ENCODE measurements at regions not wholly inside any gene's neighbourhood (a gene's known extent, or its start where the extent isn't known, plus 50 kb on each side); places are given as distances from the start of the nearest gene placed in this dataset.

DNA sequence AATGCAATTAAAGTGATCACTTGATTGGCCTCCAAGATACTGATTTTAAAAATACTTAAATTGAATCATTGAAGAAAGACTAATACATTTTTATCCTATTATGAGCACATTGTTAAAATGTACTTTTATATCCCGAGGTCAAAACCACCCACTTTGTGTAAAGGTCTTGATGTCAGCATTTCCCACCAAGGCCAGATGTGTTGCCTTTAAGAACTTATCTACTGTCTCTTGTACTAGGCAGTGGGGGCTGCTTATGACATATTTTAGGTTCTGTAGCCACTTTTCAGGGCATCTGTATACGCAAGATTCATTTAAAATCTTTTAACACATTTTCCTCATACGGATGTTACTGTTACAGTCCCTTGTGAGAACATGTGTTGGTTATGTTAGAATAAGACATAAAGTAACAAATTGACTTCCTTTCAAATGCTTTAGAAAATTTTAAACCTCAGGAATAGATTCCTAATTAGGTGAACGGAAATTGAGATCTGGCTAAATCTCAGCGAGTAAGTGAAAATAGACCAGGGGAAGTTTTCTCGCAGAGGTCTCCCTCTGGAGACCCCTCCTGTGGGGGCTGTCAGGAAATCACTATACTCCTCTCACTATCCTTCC is 456.2 kb downstream of the ADAMTS20 start:
- no peak for DNase-seq (ENCODE audit: low read depth)

- no peak for DNase-seq (ENCODE audit: low read depth)
Observed at GRCh38 chr12:43094886-43095575, 457.0 kb downstream of the ADAMTS20 start.

GRCh38 chr12:43090981-43091380 is 461.0 kb downstream of the ADAMTS20 start:
- no peak for DNase-seq (ENCODE audit: low read depth)

DNA sequence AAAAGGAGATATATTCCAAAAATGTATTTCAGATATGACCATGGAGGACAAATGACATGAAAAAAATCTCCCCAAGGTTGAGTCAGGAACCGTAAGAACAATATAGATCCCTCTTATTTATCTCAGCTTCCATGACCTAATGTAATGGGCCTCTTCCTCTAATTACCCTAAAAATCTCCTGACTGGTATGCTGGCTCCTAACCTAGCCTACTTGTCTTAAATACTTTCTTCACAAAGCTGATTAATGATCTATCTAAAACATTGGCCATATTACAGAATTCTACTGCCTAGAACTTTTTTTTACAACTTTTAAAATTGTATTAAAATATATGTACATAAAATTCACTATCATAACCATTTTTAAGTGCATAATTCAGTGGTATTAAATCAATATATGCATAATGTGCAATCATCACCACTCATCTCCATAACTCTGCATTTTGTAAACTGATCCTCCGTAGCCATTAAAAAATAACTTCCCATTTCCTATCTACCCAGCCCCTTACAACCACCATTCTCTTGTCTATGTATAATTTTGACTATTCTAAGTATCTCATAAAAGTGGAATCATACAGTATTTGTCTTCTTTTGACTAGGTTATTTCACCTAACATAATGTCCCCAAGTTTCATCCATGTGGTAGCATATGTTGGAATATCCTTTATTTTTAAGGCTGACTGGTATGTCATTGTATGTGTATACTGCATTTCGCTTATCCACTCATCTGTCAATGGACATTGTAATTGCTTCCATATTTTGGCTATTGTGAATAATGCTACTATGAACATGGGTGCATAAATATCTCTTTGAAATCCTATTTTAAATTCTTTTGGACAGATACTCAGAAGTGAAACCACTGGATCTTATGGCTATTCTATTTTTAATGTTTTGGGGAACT is 464.6 kb downstream of the ADAMTS20 start:
- DNase-seq (ENCODE audit: low read depth): no peak

DNA sequence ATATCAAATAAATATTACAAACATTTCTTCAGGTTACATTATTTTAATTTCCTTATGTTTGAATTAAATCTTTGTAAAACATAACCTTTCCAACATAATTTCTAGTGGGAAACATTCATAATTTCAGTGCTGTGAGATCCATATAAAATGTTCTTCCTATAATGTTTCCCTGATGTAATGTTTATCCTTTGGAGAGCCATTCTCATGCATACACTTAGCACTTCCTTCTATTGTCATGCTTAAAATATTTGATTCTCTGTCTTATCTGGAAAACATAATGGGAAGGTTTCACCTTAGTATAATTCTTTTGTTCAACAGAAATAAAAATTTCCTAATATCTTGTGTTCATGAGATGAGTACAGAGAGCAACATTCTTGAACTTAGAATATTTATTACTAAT is 472.5 kb downstream of the ADAMTS20 start:
- no peak for DNase-seq (ENCODE audit: low read depth)

DNA sequence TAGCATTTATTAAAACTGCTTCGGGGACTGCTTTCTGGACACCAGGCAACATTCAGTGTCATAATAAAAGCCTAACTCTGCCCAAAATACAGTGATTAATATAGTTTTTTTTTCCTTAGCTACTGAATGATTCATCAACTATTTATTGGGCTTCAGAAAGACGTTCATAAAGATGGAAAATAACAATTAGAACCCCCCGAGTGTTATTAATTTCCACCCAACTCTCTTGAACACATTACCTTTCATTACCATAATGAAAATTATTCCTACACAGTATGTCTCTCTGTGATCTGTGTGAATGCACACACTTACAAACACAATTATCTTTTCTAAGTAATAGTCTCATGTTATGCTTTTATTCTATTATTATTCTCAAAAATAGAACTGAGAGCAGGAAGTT is 473.0 kb downstream of the ADAMTS20 start:
- no peak for DNase-seq (ENCODE audit: low read depth)

- DNase-seq (ENCODE audit: low read depth): no peak
Observed at GRCh38 chr12:43072431-43072830, 479.6 kb downstream of the ADAMTS20 start.

GRCh38 chr12:43069768-43070221 is 480.2 kb upstream of the PRICKLE1 start:
- DNase-seq (ENCODE audit: low read depth): no peak

- no peak for DNase-seq (ENCODE audit: low read depth)
Observed at GRCh38 chr12:43066471-43066870, 476.9 kb upstream of the PRICKLE1 start.

GRCh38 chr12:43063650-43064049 is 474.1 kb upstream of the PRICKLE1 start:
- peak; percentile 40 for DNase-seq (ENCODE audit: low read depth)

DNA sequence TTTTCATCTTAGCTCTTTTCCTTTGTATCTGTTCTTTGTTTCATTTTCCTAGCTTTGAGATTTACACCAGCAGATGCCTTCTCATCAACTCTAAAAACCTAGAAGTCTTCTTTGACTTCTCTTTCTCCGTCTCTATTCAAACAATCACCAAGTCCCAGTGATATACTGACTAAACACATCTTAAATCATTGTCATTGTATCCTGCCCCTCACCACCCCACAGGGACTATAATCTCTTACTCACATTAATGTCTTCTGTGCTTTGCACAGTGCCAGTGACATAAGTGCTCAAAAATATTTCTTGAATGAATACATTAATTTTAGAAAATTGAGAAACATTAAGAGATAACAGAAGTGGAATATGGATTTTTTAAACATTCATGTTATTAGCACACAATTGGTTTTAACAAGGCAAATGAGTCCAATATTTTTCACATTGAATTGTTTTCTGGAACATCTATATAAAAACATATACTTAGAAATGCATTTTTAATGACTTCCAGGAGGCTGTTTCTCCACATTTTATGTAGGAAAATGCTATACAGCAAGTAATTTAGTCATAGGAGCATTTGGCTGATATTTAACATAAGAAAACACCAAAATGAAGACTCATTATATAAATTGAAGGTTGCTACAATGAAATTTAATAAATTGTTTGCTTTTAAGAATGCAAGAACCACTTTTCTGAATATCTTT is 472.8 kb upstream of the PRICKLE1 start:
- DNase-seq (ENCODE audit: low read depth): no peak

- no peak for DNase-seq (ENCODE audit: low read depth)
Observed at GRCh38 chr12:43060742-43061141, 471.2 kb upstream of the PRICKLE1 start.

DNA sequence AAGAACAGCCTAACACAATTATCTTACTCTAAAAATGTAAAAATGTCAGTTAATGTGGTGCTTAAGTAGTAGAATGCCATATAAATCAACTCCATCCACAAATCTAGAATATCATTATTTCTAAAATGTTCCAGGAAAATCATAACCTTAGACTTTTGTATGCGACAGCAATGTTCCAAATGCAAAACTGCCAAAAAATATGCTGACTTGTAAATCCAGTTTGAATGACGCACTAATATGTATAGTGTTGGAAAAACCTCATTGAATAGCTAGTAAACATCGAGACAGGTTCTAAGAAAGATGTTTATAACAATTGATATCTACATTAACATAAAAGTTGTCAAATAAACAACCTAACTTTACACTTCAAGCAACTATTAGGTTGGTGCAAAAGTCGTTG is 469.1 kb upstream of the PRICKLE1 start:
- DNase-seq (ENCODE audit: low read depth): no peak

DNA sequence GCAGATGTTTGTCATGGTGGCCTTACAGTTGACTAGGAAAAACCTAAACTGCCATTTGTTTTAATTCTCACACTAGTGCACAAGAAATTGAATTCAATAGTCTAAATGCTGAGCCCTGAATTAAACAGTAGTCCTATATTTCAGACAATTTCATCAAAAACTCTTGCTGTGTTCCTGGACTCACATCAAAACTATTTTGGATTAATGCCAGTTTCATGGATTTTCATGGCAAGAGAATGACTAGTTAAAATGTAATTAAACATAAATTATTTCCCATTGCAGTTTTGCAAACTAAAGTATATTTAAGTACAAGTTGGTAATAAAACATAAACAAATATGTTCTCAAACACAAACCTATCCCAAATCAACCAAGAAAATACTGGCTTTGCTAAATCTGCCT is 468.0 kb upstream of the PRICKLE1 start:
- DNase-seq (ENCODE audit: low read depth): peak; percentile 4

DNA sequence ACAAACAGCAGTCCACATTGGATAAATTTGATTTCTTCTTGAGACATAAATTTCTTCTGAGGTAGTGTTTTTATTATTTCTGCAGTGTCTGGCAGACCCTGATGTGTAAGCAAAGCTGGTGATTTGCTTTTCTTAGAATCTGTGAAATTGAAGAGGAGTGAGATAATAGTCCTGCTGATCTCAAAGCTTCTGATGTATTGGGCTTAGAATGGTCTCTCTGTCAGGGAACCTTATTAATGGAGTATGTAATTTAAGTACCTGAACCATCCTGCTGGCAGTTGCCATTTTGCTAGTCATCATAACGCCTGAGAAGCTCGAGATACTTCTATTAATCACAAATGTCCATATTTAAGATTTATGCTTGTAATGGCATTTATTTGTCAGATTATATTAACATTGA is 464.5 kb upstream of the PRICKLE1 start:
- no peak for DNase-seq (ENCODE audit: low read depth)

GRCh38 chr12:43052441-43052840 is 462.9 kb upstream of the PRICKLE1 start:
- DNase-seq (ENCODE audit: low read depth): no peak

DNA sequence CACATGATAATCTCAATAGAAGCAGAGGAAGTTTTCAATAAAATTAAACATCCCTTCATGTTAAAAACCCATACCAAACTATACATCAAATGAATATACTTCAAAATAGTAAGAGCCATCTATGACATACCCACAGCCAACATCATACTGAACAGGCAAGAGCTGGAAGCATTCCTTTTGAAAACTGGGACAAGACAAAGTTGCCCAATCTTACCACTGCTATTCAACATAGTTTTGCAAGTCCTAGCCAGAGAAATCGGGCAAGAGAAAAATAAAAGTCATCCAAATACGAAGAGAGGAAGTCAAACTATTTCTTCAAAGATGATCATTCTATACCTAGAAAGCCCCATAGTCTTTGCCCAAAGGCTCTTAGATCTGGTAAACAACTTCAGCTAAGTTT is 454.7 kb upstream of the PRICKLE1 start:
- DNase-seq (ENCODE audit: low read depth): no peak

DNA sequence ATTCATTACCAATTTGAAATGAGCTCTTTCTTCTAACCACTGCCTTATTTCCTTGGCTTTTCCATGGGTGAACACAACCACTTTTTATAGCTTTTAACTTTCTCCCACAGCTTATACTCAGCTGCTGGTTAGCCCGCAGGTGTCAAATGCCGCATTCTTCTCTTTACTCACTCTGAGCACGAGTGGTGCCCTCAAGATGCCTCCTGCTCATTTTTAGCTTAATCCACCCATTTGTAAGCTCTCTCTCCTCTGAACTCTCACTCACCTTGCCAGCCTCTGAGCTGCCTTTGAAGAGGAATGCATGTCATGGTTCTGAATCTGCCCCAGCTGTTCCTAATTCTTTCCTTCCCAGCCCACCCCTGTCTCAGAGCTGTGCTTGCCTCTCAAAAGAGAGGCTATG is 449.4 kb upstream of the PRICKLE1 start:
- no peak for DNase-seq (ENCODE audit: low read depth)

DNA sequence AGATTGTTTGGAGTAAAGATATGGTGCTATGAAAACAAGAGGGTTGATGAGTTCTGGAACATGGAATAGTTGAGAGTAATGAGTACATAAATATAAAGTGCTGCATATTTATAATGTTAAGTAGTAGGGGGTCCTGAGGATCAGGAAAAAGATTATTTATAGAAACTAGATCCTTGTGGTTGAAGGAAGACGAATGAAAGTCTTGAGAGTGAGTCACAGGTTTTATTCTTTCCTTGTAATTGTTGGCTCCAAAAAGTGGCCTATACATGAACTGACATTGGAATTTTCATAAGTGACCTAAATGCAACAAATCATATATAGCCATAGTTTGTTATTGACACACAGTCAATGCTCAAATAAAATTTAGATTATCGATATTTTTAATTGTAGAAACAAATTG is 440.4 kb upstream of the PRICKLE1 start:
- no peak for DNase-seq (ENCODE audit: low read depth)

DNA sequence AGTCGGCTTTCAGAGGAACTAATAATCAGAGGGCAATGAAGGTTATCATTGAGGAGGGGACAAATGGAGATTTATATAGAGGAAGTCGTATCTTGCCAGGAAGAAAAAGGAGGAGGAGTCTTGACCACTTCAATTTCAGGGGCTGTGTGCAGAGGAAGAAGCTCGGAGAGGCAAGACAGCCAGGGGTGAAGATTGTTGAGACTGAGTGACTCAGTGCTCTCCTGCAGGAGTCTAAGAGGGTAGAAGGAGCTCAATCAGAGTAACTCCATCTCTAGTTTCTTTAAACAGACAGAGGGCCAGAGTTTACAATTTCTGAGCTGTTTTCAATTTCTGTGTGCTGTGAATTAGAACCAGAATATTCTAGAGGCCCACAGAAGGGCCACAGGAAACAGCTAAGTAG is 439.3 kb upstream of the PRICKLE1 start:
- no peak for DNase-seq (ENCODE audit: low read depth)

GRCh38 chr12:43022838-43023237 is 433.3 kb upstream of the PRICKLE1 start:
- DNase-seq (ENCODE audit: low read depth): no peak

GRCh38 chr12:43015090-43015737 is 425.7 kb upstream of the PRICKLE1 start:
- DNase-seq (ENCODE audit: low read depth): no peak

Measured in fibroblast of the conjunctiva (primary cell).